ENCODE measurements at regions not wholly inside any gene's neighbourhood (a gene's known extent, or its start where the extent isn't known, plus 50 kb on each side); places are given as distances from the start of the nearest gene placed in this dataset.

- TF ChIP-seq ELF1 (IDR thresholded peaks at IDR 0.05): no peak
Observed at GRCh38 chr6:142544199-142544838, 242.5 kb downstream of the ADGRG6 start (continued).

GRCh38 chr6:142545147-142545546, 243.3 kb downstream of the ADGRG6 start:
- H3K79me2 ChIP-seq (ENCODE audit: insufficient read depth): no peaks in the 10 kb centered on the region
- ChIA-PET POLR2A (no interaction called here), CTCF (interaction anchor here (0.6 to 2.1 kb wide), 2 partner anchors 16 to 71 kb away, joined by 3 to 5 read pairs; no protein-coding TSS in a partner anchor)
- TF ChIP-seq GATA2 (CRISPR knock-in tag; IDR thresholded peaks at IDR 0.05) (no peak), FOSL2 (IDR thresholded peaks at IDR 0.05; ENCODE audit: borderline replicate concordance, low read depth) (no peak), MXI1 (IDR thresholded peaks at IDR 0.05; ENCODE audit: low read depth, low read length) (no peak), SMC3 (IDR thresholded peaks at IDR 0.05; ENCODE audit: low read depth, low read length) (no peak), RCOR1 (IDR thresholded peaks at IDR 0.05; ENCODE audit: low read length) (no peak), SIN3A (IDR thresholded peaks at IDR 0.05; ENCODE audit: borderline replicate concordance, low read depth, low read length) (no peak), CTCF (IDR thresholded peaks at IDR 0.05) (no peak), EZH2phosphoT487 (IDR thresholded peaks at IDR 0.05; ENCODE audit: borderline replicate concordance, low read depth) (no peak), USF2 (IDR thresholded peaks at IDR 0.05; ENCODE audit: borderline replicate concordance, low read depth, low read length) (no peak), POLR2AphosphoS5 (IDR thresholded peaks at IDR 0.05; ENCODE audit: low read depth, low read length) (no peak), YY1 (IDR thresholded peaks at IDR 0.05; ENCODE audit: low read depth) (no peak), NRF1 (IDR thresholded peaks at IDR 0.05; ENCODE audit: low read depth, low read length) (no peak), EP300 (IDR thresholded peaks at IDR 0.05; ENCODE audit: borderline replicate concordance in 1 of 2, low read depth in 1 of 2, low read length in 1 of 2) (no peak), MAX (IDR thresholded peaks at IDR 0.05; ENCODE audit: low read depth) (no peak), FOXJ3 (CRISPR knock-in tag; IDR thresholded peaks at IDR 0.05) (no peak)
- 63% methylated on average over 4 of the region's 4 CpGs for WGBS (ENCODE audit: low lambda C conversion rate)
- H3K4me3 ChIP-seq (ENCODE audit: low read depth in 2 of 2, low read length in 1 of 2): no peak overlapping the region
- H3K27me3 ChIP-seq (ENCODE audit: insufficient read depth): no peaks in the 10 kb centered on the region
- H4K20me1 ChIP-seq (ENCODE audit: insufficient read depth): no peaks in the 10 kb centered on the region
- H3K36me3 ChIP-seq (replicated peaks in 1 of 2; ENCODE audit: control insufficient read depth in 1 of 2, insufficient read depth in 2 of 2, low read length in 1 of 2): no peaks in the 10 kb centered on the region
- H3K4me2 ChIP-seq: no peak overlapping the region
- DNase-seq: no peak
- H3F3A ChIP-seq (replicated peaks; ENCODE audit: insufficient read depth): no peaks in the 10 kb centered on the region
- no peaks in the 10 kb centered on the region for H3K9me2 ChIP-seq
- no peak overlapping the region for H3K9ac ChIP-seq
- H3K4me1 ChIP-seq (ENCODE audit: control insufficient read depth in 1 of 2, insufficient read depth in 2 of 2, low read depth in 1 of 2, low read length in 1 of 2): no peaks in the 10 kb centered on the region
- H3K27ac ChIP-seq (ENCODE audit: low read depth in 2 of 2, low read length in 1 of 2): no peak overlapping the region
- no peaks in the 10 kb centered on the region for H3K9me3 ChIP-seq
- no peak overlapping the region for H2AFZ ChIP-seq (ENCODE audit: low read depth)

All from SK-N-SH (cell line).